HEK293 (cell line): ENCODE measurements at regions not wholly inside any gene's neighbourhood (a gene's known extent, or its start where the extent isn't known, plus 50 kb on each side); places are given as distances from the start of the nearest gene placed in this dataset.

Source experiments
- CTCF ChIA-PET: fragments of 350-600 bp; formaldehyde crosslinking; extraction: SDS; loops from one replicate; lab custom pipeline; 2021; ENCODE audit warnings: antibody characterized with exemption; lab: Yijun Ruan, JAX
- POLR2A ChIA-PET: fragments of 300-600 bp; formaldehyde crosslinking; extraction: SDS; loops from one replicate; lab custom pipeline; 2020; ENCODE audit warnings: antibody characterized with exemption, inconsistent platforms; lab: Yijun Ruan, JAX
- H3K27ac ChIP-seq: fragments of 200-500 bp; sonication (Bioruptor generic); 2 replicates; pipeline ENCODE4 v1.5.1; 2014; ENCODE audit warnings: low read depth, low read length, control low read depth, inconsistent platforms; ENCODE audit errors: extremely low read depth
- H3K36me3 ChIP-seq, 2 experiments: fragments of 200-500 bp in 1 of 2; sonication (Bioruptor generic) in 1 of 2; 1 replicate in 1 of 2; 2 replicates in 1 of 2; pipeline ENCODE4 v1.5.1; 2014 to 2017; ENCODE audit warnings: inconsistent platforms in 2 of 2, low read length in 2 of 2; ENCODE audit not compliant: control insufficient read depth in 2 of 2, insufficient read depth in 1 of 2
- H3K4me1 ChIP-seq: fragments of 200-500 bp; sonication (Bioruptor generic); 2 replicates; pipeline ENCODE4 v1.5.1; 2014; ENCODE audit warnings: mild to moderate bottlenecking, low read length, inconsistent platforms; ENCODE audit not compliant: control insufficient read depth, insufficient read depth
- H3K4me3 ChIP-seq: 2 replicates; pipeline ENCODE4 v1.5.1; 2011; ENCODE audit warnings: low read depth, mild to moderate bottlenecking, control low read depth, low read length, moderate library complexity
- H3K9me3 ChIP-seq: fragments of 200-500 bp; sonication (Bioruptor generic); 2 replicates; pipeline ENCODE4 v1.5.1; 2014; ENCODE audit warnings: low read depth, low read length, inconsistent platforms; ENCODE audit not compliant: control insufficient read depth, insufficient read depth
- CTCF ChIP-seq: fragments of 450-650 bp; formaldehyde crosslinking; IDR thresholded peaks from 2 replicates; pipeline ENCODE4 v1.5.1; 2016; ENCODE audit warnings: missing biosample characterization, missing genetic modification characterization
- GLIS2 ChIP-seq: fragments of 450-650 bp; formaldehyde crosslinking; IDR thresholded peaks from 2 replicates; pipeline ENCODE4 v1.5.1; 2016; ENCODE audit warnings: missing biosample characterization, missing genetic modification characterization
- HOXD13 ChIP-seq: sonication (generic); formaldehyde crosslinking; IDR thresholded peaks from 2 replicates; pipeline ENCODE4 v1.8.0; 2022; ENCODE audit warnings: missing genetic modification reagents, borderline replicate concordance
- REST ChIP-seq: fragments of 450-650 bp; formaldehyde crosslinking; IDR thresholded peaks from 2 replicates; pipeline ENCODE4 v1.5.1; 2016; ENCODE audit warnings: missing biosample characterization, missing genetic modification characterization
- SALL2 ChIP-seq: fragments of 450-650 bp; formaldehyde crosslinking; IDR thresholded peaks from 2 replicates; pipeline ENCODE4 v1.5.0; 2017; ENCODE audit warnings: missing biosample characterization, mild to moderate bottlenecking, missing genetic modification characterization, borderline replicate concordance
- ZFHX2 ChIP-seq: fragments of 450-650 bp; formaldehyde crosslinking; conservative IDR thresholded peaks from 2 replicates; pipeline ENCODE4 v1.5.1; 2016; ENCODE audit warnings: missing biosample characterization, missing genetic modification characterization
- ZFP3 ChIP-seq: fragments of 450-650 bp; formaldehyde crosslinking; IDR thresholded peaks from 2 replicates; pipeline ENCODE4 v1.5.1; 2016; ENCODE audit warnings: low read depth, missing biosample characterization, missing genetic modification characterization
- ZNF148 ChIP-seq: fragments of 450-650 bp; formaldehyde crosslinking; IDR thresholded peaks from 2 replicates; pipeline ENCODE4 v1.5.0; 2017; ENCODE audit warnings: missing biosample characterization, missing genetic modification characterization, borderline replicate concordance
- ZNF174 ChIP-seq: fragments of 450-650 bp; formaldehyde crosslinking; IDR thresholded peaks from 2 replicates; pipeline ENCODE4 v1.5.0; 2017; ENCODE audit warnings: missing biosample characterization, mild to moderate bottlenecking, missing genetic modification characterization
- ZNF19 ChIP-seq: fragments of 450-650 bp; formaldehyde crosslinking; IDR thresholded peaks from 2 replicates; pipeline ENCODE4; 2016; ENCODE audit warnings: missing biosample characterization, missing genetic modification characterization, low read depth
- ZNF211 ChIP-seq: fragments of 450-650 bp; formaldehyde crosslinking; IDR thresholded peaks from 2 replicates; pipeline ENCODE4 v1.5.1; 2016; ENCODE audit warnings: low read depth, missing biosample characterization, missing genetic modification characterization
- ZNF223 ChIP-seq: fragments of 450-650 bp; formaldehyde crosslinking; IDR thresholded peaks from 2 replicates; pipeline ENCODE4 v1.5.1; 2016; ENCODE audit warnings: missing biosample characterization, missing genetic modification characterization
- ZNF24 ChIP-seq: fragments of 450-650 bp; formaldehyde crosslinking; IDR thresholded peaks from 2 replicates; pipeline ENCODE4 v1.5.1; 2016; ENCODE audit warnings: missing biosample characterization, missing genetic modification characterization
- ZNF37A ChIP-seq: fragments of 450-650 bp; IDR thresholded peaks from 2 replicates; pipeline ENCODE4 v1.5.1; 2018; ENCODE audit warnings: missing biosample characterization, missing genetic modification characterization
- ZNF416 ChIP-seq: fragments of 450-650 bp; formaldehyde crosslinking; IDR thresholded peaks from 2 replicates; pipeline ENCODE4 v1.5.1; 2016; ENCODE audit warnings: missing biosample characterization, missing genetic modification characterization
- ZNF555 ChIP-seq: fragments of 450-650 bp; formaldehyde crosslinking; conservative IDR thresholded peaks from 2 replicates; pipeline ENCODE4 v1.5.1; 2017; ENCODE audit warnings: missing biosample characterization, mild to moderate bottlenecking, missing genetic modification characterization, inconsistent platforms
- ZNF560 ChIP-seq: fragments of 450-650 bp; formaldehyde crosslinking; IDR thresholded peaks from 2 replicates; pipeline ENCODE4 v1.5.1; 2017; ENCODE audit warnings: missing biosample characterization, missing genetic modification characterization, borderline replicate concordance
- TF ChIP-seq, protein P1 (sequence below): fragments of 450-650 bp; formaldehyde crosslinking; IDR thresholded peaks from 2 replicates; pipeline ENCODE4 v1.5.1; 2016; ENCODE audit warnings: missing biosample characterization, missing genetic modification characterization, low read depth
- TF ChIP-seq, protein P2 (sequence below): fragments of 450-650 bp; formaldehyde crosslinking; IDR thresholded peaks from 2 replicates; pipeline ENCODE4 v1.5.1; 2016; ENCODE audit warnings: missing biosample characterization, missing genetic modification characterization
- TF ChIP-seq, protein P3 (sequence below): fragments of 450-650 bp; formaldehyde crosslinking; IDR thresholded peaks from 2 replicates; pipeline ENCODE4 v1.5.1; 2016; ENCODE audit warnings: missing biosample characterization, missing genetic modification characterization

GRCh38 chr9:93825348-93826115 is 129.6 kb downstream of the BARX1 start:
- POLR2A ChIA-PET: no interaction called here

DNA sequence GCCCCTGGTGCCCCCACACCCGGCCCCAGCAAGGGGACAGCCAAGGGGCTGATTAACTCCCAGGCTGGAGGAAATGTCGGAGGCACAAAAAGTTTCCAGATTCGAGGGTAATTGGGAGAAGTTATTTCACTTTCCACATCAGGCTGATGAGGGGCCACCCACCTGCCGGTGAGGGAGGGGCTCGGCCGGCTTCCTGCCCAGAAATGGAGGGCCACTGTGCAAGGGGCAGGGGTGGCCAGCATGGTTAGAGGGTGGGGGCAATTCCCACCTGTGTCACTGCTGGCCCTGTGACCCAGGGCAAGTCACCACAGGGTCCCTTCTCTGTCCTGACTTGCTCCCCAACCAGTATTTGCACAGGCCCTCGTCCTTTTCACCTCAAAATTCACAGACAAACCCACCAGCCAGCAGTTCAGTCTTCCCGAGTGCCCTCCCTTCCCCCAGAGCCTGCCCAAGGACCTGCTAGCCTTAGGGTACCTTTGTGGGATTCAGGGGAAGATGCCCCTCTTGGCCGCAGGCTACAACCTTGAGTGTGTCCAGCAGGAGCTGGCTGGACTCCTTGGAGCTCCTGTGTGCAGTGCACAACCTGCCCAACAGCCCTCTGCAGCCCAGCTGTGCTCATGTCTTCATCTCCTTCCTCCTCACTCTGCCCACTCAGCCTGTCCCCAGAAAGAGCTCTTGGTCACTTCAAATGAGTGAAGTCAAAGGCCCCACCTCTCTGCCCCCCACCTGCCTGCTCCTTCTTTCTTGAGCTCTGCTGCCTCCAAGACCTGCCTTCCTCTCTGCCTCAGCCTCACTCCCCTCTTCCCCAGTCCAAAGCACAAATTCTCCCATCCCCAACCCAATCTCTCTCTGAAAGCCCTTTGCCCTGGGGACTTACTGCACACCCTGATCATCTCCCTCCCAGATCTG is 130.5 kb downstream of the BARX1 start:
- Histone ChIP-seq H3K4me3 (no peak overlapping the region), H3K36me3 (no peaks in the 10 kb centered on the region), H3K27ac (no peak overlapping the region), H3K9me3 (no peaks in the 10 kb centered on the region), H3K4me1 (no peaks in the 10 kb centered on the region)
- CTCF ChIA-PET: interaction anchor here (0.6 kb wide), 2 partner anchors 389 to 875 kb away, joined by 3 to 6 read pairs; no protein-coding TSS in a partner anchor
- POLR2A ChIA-PET: no interaction called here
- no peak for TF ChIP-seq ZFHX2 (tag by site-specific recombination)
- no peak for TF ChIP-seq CTCF
- TF ChIP-seq ZNF174 (tag by site-specific recombination): no peak
- TF ChIP-seq SALL2 (tag by site-specific recombination): no peak
- TF ChIP-seq REST: no peak

More at GRCh38 chr9:93825348-93826115, 129.6 kb downstream of the BARX1 start:
- CTCF ChIA-PET: interaction anchor here (0.6 to 1.5 kb wide), 3 partner anchors 13 to 876 kb away, joined by 3 to 8 read pairs (median 6); no protein-coding TSS in a partner anchor
- no peak overlapping the region for H3K4me3 ChIP-seq
- H3K4me1 ChIP-seq: no peaks in the 10 kb centered on the region
- TF ChIP-seq ZNF148 (tag by site-specific recombination) (no peak), ZNF211 (tag by site-specific recombination) (no peak), ZNF19 (tag by site-specific recombination) (no peak), ZNF37A (tag by site-specific recombination) (no peak), ZNF560 (tag by site-specific recombination) (no peak), ZNF416 (tag by site-specific recombination) (no peak), ZFP3 (no peak), HOXD13 (CRISPR knock-in tag) (no peak), ZNF555 (tag by site-specific recombination) (no peak), ZNF24 (tag by site-specific recombination) (no peak), GLIS2 (tag by site-specific recombination) (no peak), ZNF223 (tag by site-specific recombination) (no peak)
- TF ChIP-seq, protein P1, sequence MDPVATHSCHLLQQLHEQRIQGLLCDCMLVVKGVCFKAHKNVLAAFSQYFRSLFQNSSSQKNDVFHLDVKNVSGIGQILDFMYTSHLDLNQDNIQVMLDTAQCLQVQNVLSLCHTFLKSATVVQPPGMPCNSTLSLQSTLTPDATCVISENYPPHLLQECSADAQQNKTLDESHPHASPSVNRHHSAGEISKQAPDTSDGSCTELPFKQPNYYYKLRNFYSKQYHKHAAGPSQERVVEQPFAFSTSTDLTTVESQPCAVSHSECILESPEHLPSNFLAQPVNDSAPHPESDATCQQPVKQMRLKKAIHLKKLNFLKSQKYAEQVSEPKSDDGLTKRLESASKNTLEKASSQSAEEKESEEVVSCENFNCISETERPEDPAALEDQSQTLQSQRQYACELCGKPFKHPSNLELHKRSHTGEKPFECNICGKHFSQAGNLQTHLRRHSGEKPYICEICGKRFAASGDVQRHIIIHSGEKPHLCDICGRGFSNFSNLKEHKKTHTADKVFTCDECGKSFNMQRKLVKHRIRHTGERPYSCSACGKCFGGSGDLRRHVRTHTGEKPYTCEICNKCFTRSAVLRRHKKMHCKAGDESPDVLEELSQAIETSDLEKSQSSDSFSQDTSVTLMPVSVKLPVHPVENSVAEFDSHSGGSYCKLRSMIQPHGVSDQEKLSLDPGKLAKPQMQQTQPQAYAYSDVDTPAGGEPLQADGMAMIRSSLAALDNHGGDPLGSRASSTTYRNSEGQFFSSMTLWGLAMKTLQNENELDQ (tag by site-specific recombination): no peak
- TF ChIP-seq, protein P2, sequence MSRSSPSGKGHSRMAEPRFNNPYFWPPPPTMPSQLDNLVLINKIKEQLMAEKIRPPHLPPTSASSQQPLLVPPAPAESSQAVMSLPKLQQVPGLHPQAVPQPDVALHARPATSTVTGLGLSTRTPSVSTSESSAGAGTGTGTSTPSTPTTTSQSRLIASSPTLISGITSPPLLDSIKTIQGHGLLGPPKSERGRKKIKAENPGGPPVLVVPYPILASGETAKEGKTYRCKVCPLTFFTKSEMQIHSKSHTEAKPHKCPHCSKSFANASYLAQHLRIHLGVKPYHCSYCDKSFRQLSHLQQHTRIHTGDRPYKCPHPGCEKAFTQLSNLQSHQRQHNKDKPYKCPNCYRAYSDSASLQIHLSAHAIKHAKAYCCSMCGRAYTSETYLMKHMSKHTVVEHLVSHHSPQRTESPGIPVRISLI (tag by site-specific recombination): no peak
- TF ChIP-seq, protein P3, sequence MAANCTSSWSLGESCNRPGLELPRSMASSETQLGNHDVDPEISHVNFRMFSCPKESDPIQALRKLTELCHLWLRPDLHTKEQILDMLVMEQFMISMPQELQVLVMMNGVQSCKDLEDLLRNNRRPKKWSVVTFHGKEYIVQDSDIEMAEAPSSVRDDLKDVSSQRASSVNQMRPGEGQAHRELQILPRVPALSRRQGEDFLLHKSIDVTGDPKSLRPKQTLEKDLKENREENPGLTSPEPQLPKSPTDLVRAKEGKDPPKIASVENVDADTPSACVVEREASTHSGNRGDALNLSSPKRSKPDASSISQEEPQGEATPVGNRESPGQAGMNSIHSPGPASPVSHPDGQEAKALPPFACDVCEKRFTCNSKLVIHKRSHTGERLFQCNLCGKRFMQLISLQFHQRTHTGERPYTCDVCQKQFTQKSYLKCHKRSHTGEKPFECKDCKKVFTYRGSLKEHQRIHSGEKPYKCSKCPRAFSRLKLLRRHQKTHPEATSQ (tag by site-specific recombination): no peak
- H3K9me3 ChIP-seq: no peaks in the 10 kb centered on the region
- H3K27ac ChIP-seq: no peak overlapping the region
- no peaks in the 10 kb centered on the region for H3K36me3 ChIP-seq
